ENCODE measurements at regions not wholly inside any gene's neighbourhood (a gene's known extent, or its start where the extent isn't known, plus 50 kb on each side); places are given as distances from the start of the nearest gene placed in this dataset.

DNA sequence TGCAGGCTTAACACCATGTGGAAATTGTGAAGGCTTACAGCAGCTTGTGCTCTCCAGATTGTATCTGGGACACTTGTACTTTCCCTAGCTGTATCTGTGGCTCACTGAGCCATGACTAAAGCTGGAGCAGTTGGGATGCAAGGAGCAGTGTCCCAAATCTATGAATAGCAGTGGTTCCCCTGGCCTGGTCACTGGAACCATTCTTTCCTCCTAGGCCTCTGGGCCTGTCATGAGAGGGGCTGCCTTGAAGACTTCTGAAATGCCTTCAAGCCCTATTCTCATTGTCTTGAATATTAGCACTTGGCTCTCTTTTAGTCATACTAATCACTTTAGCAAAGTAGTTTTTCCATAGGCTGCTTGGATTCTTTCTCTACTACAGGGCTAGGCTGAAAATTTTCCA is 186.8 kb upstream of the LRATD1 start:
- no peak for DNase-seq
- intact Hi-C loops (cut with DNase I; ENCODE audit: low total_unique reads) = no loop called here
- Histone ChIP-seq H3K4me1 (no peaks in the 10 kb centered on the region), H3K9me3 (no peaks in the 10 kb centered on the region), H3K27me3 (no peaks in the 10 kb centered on the region), H3K27ac (no peak overlapping the region), H3K4me3 (no peak overlapping the region), H3K36me3 (ENCODE audit: low read depth, missing control alignments) (no peaks in the 10 kb centered on the region)
- TF ChIP-seq POLR2A (IDR thresholded peaks at IDR 0.05) = no peak
- TF ChIP-seq, protein P1, sequence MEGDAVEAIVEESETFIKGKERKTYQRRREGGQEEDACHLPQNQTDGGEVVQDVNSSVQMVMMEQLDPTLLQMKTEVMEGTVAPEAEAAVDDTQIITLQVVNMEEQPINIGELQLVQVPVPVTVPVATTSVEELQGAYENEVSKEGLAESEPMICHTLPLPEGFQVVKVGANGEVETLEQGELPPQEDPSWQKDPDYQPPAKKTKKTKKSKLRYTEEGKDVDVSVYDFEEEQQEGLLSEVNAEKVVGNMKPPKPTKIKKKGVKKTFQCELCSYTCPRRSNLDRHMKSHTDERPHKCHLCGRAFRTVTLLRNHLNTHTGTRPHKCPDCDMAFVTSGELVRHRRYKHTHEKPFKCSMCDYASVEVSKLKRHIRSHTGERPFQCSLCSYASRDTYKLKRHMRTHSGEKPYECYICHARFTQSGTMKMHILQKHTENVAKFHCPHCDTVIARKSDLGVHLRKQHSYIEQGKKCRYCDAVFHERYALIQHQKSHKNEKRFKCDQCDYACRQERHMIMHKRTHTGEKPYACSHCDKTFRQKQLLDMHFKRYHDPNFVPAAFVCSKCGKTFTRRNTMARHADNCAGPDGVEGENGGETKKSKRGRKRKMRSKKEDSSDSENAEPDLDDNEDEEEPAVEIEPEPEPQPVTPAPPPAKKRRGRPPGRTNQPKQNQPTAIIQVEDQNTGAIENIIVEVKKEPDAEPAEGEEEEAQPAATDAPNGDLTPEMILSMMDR (IDR thresholded peaks at IDR 0.05) = no peak

DNA sequence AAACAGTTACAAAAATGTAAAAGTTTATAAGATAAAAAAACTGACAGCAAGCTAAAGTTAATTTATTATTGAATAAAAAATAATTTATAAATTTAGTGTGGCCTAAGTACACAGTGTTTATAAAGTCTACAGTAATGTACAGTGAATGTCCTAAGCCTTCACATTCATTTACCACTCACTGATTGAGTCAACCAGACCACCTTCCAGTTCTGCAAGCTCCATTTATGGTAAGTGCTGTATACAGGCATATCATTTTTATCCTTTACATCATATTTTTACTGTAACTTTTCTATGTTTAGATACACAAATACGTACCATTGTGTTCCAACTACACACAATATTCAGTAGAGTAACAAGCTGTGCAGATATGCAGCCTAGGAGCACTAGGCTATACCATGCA is 184.2 kb upstream of the LRATD1 start:
- Histone ChIP-seq H3K9me3 (no peaks in the 10 kb centered on the region), H3K4me1 (no peaks in the 10 kb centered on the region), H3K4me3 (no peak overlapping the region), H3K36me3 (ENCODE audit: low read depth, missing control alignments) (no peaks in the 10 kb centered on the region), H3K27me3 (no peaks in the 10 kb centered on the region), H3K27ac (no peak overlapping the region)
- intact Hi-C loops (cut with DNase I; ENCODE audit: low total_unique reads) = no loop called here
- 86 to 93% methylated on average over 1 of the region's 1 CpG for WGBS, 2 donors
- no peak for DNase-seq
- no peak for TF ChIP-seq POLR2A (IDR thresholded peaks at IDR 0.05)
- TF ChIP-seq, protein P1 (IDR thresholded peaks at IDR 0.05) = no peak

DNA sequence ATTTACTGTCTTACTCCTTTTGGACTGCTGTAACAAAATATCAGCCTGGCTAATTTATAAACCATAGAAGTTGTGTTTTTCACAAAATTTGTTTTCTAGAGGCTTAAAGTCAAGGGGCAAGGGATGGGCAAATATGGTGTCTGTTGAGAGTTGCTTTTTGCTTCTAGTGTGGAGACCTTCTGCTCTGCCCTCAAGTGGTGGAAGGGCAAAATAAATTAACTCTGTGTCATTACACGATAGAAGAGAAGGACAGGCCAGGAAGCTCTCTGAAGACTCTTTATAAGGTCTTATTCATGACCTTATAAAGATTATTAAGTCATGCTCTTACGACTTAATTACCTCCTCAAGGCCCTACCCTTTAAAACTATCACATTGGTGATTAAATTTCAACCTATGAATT is 181.2 kb upstream of the LRATD1 start:
- H3K27ac ChIP-seq = no peak overlapping the region
- intact Hi-C loops (cut with DNase I; ENCODE audit: low total_unique reads) = no loop called here
- H3K9me3 ChIP-seq = no peaks in the 10 kb centered on the region
- TF ChIP-seq, protein P1 (IDR thresholded peaks at IDR 0.05) = no peak
- TF ChIP-seq POLR2A (IDR thresholded peaks at IDR 0.05) = no peak
- no peaks in the 10 kb centered on the region for H3K27me3 ChIP-seq
- no peaks in the 10 kb centered on the region for H3K4me1 ChIP-seq
- H3K36me3 ChIP-seq (ENCODE audit: low read depth, missing control alignments) = no peaks in the 10 kb centered on the region
- WGBS, 2 donors = 70 to 80% methylated on average over 2 of the region's 2 CpGs
- no peak for DNase-seq
- H3K4me3 ChIP-seq = no peak overlapping the region

DNA sequence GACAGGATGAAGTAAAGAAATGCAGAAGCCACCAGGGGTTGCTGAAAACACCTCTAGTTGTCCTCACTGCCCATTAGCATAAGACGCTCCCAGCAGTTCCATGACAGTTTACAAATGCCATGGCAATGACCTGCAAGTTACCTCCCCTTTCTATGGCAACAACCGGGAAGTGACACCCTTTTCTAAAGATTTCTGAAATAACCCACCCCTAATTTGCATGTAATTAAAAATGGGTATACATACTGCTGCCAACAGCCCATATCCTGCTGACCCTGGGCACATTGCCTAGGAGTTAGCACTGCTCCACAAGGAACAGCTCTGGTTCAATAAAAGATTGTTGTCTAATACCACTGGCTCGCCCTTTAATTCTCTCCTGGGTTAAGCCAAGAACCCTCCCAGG is 178.3 kb upstream of the LRATD1 start:
- TF ChIP-seq, protein P1 (IDR thresholded peaks at IDR 0.05) = no peak
- TF ChIP-seq POLR2A (IDR thresholded peaks at IDR 0.05) = no peak
- no peak for DNase-seq
- Histone ChIP-seq H3K4me1 (no peaks in the 10 kb centered on the region), H3K4me3 (no peak overlapping the region), H3K27me3 (no peaks in the 10 kb centered on the region), H3K36me3 (ENCODE audit: low read depth, missing control alignments) (no peaks in the 10 kb centered on the region), H3K9me3 (no peaks in the 10 kb centered on the region), H3K27ac (no peak overlapping the region)
- 84 to 86% methylated on average over 3 of the region's 3 CpGs for whole genome bisulfite sequencing, 2 donors
- intact Hi-C loops (cut with DNase I; ENCODE audit: low total_unique reads) = no loop called here

DNA sequence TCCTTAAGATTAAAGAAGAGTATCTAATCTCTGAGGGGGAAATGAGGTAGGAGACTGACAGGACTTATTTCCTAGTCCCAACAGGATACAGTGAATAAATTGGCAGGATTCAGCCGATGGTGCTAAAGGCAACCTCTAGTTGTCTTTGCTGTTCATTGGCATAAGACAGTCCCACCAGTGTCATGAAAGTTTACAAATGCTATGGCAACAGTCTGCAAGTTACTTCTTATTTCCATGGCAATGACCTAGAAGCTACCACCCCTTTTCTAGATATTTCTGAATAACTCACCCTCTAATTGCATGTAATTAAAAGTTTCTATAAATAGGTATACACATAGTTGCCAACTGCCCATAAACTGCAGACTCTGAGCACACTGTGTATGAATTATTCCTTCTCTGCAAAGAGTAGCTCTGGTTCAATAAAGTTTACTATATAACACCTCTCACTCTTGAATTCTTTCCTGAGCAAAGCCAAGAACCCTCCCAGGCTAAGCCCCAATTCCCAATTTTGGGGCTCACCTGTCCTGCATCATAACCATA is 172.7 kb upstream of the LRATD1 start:
- Histone ChIP-seq H3K4me1 (no peaks in the 10 kb centered on the region), H3K4me3 (no peak overlapping the region), H3K27me3 (no peaks in the 10 kb centered on the region), H3K27ac (no peak overlapping the region), H3K36me3 (ENCODE audit: low read depth, missing control alignments) (no peaks in the 10 kb centered on the region), H3K9me3 (no peaks in the 10 kb centered on the region)
- 100% methylated on average over 1 of the region's 1 CpG for WGBS, 2 donors
- intact Hi-C loops (cut with DNase I; ENCODE audit: low total_unique reads) = no loop called here
- DNase-seq = no peak
- TF ChIP-seq POLR2A (IDR thresholded peaks at IDR 0.05) = no peak
- TF ChIP-seq, protein P1 (IDR thresholded peaks at IDR 0.05) = no peak

Measured in testis (tissue), 2 donors.